Stimulated activated CD8-positive, alpha-beta memory T cell treated with anti-CD3 and anti-CD28 coated beads, Interleukin-2, amount 100 ng/mL, for 1 hour (primary cell): ENCODE measurements at regions not wholly inside any gene's neighbourhood (a gene's known extent, or its start where the extent isn't known, plus 50 kb on each side); places are given as distances from the start of the nearest gene placed in this dataset.
"Not testable (repeated sequence)": the region's sequence is repeated elsewhere in the genome, so short reads cannot be mapped to it uniquely, and the experiment has no call there.

ENCODE experiments used
- DNase-seq, 2 donors: peaks; one replicate each; pipeline ENCODE4 v3.0.0-alpha.2; 2020; ENCODE audit warnings: low read depth in 2 of 2

DNA sequence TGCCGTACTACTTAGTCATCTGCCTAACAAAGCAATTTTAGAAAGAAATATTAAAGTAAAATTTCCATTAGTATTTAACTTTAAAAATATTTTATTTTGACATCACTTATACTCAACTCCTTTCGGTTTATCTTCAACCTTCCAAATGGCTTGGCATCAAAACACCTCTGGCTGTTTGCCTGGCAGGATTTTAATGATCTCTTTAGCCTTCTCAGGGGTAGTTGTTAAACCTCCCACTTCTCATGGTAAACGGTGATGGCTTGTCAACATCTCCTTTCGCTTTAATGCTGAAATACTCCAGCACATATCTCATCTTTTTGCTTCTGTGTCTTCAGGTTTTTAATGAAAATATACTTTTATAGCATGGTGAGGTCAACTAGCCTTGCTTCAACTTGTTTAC lies 747.1 kb downstream of the CETN3 start:
- DNase-seq: no peak

DNA sequence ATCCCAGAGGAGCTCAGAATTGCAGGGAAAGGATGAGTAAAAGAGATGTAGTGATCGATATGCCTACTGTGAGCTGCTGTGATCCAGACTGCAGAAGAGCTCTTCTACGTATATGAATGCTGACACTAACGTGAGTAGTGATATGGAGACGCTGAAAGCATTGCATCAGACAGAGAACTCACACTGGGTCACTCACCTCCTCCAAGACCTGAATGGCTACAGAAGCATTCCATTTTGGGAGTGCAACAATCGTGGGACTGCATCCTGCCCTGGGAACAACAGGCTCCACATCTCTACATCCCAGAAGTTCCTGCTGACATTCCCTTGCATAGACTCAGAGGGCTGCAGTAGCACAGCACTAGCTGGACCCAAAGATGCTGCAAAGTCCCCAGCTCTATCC lies 755.9 kb upstream of the MEF2C start:
- no peak for DNase-seq

DNA sequence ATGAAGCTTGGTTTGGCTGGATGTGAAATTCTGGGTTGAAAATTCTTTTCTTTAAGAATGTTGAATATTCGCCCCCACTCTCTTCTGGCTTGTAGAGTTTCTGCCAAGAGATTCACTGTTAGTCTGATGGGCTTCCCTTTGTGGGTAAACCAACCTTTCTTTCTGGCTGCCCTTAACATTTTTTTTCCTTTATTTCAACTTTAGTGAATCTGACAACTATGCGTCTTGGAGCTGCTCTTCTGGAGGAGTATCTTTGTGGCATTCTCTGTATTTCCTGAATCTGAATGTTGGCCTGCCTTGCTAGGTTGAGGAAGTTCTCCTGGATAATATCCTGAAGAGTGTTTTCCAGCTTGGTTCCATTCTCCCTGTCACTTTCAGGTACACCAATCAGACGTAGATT lies 751.2 kb upstream of the MEF2C start:
- not testable (repeated sequence) for DNase-seq

DNA sequence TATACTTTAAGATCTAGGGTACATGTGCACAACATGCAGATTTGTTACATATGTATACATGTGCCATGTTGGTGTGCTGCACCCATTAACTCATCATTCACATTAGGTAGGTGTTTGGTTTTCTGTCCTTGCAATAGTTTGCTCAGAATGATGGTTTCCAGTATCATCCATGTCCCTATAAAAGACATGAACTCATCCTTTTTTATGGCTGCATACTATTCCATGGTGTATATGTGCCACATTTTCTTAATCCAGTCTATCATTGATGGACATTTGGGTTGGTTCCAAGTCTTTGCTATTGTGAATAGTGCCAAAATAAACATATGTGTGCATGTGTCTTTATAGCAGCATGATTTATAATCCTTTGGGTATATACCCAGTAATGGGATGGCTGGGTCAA lies 747.1 kb upstream of the MEF2C start:
- DNase-seq: not testable (repeated sequence)

DNA sequence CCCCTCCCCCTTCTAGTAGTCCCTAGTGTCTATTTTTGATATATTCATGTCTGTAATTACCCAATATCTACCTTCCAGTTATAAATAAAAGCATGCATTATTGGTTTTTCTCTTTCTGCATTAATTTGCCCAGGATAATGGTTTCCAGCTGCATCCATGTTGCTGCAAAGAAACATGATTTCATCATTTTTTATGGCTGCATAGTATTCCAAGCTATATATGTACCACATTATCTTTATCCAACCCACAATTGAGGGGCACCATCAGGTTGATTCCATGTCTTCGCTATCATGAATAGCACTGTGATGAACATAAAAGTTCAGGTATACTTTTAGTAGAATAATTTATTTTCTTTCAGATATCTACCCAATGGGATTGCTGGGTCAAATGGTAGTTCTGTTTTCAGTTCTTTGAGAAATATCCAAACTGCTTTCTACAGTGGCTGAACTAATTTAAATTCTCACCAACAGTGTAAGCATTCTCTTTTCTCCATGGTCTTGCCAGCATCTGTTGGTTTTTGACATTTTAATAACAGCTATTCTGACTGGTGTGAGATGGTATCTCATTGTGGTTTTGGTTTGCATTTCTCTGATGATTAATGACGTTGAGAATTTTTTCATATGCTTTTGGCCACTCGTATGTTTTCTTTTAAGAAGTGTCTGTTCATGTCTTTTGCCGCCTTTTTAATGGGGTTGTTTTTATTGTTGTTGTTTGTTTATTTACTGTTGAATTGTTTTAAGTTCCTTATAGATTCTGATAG lies 746.1 kb upstream of the MEF2C start:
- no peak for DNase-seq

DNA sequence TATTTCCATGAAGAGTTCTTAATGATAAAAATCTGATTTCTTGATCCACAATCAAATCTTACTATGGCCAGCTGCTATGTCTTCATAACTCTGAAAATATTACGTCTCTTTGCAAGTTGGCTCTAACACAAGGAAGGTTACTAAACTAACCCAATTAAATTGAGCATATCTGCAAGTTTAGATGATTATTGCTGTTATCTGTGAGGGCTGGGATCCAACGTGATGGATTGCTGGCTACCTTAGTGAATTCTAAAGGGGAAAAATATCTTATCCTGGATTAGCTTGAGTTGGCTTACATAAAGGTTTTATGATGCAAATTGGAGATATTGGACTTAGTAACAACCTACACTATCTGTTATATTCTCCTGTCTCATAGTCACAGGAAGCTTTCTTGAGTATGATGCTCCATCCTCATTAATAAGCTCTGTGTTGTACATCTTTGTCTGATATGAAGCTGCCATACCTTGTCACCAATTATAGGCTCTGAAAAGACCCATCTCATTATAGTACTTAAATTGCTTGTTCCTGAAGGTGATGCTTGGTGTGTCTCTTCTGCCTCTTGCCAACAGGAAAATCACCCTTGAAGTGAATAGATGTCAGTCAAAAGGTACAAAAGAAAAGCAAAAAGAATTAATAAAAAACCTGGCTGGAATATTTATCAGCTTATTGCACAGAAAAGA lies 733.0 kb upstream of the MEF2C start:
- no peak for DNase-seq

DNA sequence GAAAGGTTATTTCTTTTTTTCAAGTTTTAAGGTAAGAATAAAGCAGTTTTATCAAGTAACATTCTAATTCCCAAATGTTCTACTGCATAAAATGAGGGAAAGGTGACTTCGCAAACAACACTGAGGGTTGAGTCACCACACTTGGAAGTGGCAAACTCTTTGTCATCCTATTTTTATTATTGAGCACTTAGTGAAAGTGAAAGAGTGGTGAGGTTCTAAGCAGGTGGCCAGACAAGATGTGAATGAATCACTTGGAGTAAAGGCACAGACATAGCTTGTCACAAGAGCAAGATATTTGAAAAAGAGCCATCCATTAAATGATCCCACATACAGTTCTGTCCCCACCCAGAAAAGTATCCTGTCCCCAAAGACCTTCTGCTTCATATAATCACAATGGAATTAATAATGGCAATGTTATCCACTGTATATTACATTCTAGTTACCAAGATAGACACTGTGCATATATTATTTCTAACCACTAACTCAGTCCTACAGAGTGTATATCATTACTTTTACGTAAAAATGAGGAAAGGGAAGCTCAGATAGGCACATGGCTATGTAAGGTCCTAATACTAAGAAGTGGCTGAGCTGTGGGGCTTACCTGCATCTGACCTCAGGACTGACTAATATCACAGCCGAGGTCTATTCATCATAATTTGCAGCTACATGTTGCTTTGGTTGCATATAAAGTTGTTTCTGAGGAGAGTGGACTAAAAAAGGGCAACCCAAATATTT lies 730.4 kb upstream of the MEF2C start:
- DNase-seq: no peak

DNA sequence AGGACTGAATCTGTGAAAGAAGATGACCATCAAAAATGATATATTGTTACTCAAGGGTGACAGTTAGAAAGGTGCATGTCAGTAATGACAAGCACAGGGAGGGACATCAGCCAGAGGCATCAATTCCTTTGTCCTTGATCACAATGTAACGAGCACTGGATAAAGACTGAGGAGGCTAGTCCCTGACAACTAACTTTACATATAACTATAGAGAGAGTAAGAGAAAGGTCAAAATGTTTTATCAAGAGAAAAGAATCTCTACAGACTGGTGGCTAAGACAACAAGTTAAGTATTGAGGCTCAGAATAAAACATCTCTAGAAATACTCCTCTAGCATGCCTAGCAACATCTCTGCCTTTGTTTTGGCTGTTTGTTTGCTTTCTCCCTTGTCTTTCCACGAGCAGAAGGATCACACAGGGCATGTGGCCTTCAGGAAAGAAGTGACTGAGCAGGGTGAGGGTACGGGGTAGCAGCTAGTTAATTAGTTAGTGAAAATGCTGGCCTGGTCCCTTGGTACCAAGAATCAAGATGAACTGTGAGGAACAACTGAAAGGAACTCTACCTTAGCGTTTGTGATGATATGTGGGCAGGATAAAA lies 724.1 kb upstream of the MEF2C start:
- no peak for DNase-seq

DNA sequence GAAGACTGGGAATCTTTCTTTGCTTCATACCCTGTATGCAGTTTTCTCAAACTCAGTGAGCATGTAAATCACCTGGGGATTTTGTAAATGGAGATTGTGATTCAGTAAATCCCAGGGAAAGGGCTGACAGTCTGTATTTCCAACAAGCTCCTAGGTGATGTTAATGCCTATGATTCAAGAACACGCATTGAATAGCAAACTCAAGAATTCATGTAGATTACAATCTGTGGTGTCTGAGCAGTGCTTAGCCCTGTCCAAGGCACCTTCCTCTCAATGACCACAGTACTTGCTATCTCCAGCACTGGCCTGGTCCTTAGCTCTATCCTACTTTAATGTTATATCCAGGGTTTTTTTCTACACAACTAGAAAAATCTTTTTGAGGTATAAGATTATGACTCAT lies 721.4 kb upstream of the MEF2C start:
- no peak for DNase-seq

DNA sequence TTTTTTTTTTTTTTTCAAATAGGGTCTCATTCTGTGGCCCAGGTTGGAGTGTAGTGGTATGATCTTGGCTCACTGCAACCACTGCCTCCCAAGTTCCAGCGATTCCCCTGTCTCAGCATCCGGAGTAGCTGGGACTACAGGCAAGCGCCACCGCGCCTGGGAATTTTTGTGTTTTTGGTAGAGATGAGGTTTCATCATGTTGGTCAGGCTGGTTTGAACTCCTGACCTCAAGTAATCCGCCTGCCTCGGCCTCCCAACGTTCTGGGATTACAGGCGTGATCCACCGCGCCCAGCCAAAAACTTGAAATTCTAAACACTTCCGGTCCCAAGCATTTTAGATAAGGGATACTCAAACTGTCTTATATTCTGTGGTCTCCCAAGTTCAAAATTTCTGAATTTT lies 718.9 kb upstream of the MEF2C start:
- no peak for DNase-seq

DNA sequence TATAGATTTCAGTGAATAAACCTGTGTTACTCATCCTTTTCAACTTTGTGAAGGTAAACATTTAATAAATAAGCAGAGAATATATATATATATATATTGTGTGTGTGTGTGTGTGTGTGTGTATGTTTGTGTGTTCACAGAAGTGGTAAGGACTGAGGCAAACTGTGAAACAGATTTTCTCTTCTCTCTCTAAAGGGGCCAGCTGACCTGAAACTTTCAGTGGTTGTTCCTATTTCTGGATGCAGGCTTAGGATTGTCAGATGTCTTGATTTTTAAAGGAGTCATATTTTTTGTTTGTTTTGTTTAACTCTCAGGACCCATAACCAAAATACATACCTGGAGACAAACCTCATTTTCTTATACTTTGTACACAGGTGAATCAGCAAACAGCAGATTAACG lies 714.9 kb upstream of the MEF2C start:
- DNase-seq: no peak

DNA sequence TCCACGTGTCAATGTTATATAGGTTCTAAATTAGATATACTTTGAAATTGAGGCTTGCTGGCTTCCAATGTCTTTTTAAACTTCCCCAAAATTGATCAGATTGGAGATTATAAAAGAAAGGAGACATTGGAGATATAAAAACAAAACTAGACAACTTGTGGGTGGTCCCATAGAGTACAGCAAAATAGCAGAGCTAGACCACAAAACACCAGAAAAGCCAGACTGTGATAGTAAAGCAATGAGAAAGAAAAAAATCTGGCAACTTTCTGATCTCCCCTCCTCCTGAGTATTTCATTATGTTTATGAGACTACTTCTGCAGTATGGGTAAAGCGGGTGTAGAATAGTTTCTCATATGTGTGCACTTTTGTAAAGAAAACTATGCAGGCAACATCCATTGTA lies 713.8 kb upstream of the MEF2C start:
- DNase-seq: no peak

DNA sequence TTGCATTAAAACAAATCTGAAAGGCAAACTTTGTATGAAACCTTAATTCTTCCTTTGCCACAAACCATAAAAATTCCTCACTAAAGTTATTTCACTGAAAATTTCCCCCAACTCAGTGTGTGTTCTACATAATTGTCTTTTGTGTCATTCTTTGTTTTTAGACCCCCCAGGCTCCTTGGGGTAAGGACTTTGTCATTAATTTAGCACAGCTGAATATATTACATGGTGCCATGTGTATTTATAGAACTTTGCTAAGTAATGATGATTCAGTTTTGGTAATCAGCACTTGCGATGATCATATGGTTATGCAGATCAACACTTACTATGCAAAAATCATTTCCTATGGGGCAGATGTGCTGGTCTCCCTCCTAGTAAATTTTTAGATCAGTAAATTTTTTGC lies 712.1 kb upstream of the MEF2C start:
- DNase-seq: no peak

DNA sequence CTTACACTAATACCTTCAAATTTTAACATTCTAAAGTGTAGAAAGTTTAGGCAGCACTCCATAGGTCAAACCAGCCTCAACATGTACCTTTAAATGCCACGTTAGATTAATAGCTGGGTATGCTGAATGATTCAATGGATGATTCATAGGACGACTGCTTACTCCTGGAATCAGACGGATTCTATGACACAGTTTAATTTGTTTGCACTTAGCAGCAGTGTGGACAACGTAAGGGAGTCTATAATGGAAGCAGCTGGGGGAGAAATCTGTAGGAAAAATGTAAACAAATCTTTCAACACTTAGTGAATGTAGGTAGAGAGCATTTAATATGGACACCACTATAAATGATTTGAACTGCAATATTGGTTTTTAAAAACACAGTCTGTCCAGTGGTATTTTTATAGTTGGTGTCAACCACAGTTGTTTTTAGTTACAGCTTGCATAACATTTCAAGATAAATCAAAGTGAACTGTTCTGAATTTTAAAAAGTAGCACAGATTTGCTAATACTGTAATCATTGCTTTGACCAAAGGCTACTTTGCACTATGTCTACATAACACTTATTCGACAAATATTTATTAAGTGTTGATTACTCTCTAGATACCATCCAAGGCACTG lies 701.5 kb upstream of the MEF2C start:
- no peak for DNase-seq

DNA sequence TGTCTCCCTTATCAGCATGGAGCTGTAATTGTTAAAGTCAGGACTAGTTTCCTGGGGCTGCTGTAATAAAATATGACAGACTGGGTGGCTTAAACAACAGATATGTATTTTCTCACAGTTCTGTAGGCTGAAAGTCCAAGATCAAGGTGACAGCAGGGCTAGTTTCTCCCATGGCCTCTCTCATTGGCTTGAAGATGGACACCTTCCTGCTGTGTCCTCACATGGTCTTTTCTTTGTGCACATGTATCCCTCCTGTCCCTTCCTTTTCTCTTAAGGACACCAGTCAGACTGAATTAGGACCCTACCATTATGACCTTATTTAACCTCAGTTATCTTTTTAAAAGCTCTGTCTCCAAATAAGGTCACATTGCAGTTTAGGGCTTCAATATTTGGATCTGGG lies 700.5 kb upstream of the MEF2C start:
- no peak for DNase-seq

DNA sequence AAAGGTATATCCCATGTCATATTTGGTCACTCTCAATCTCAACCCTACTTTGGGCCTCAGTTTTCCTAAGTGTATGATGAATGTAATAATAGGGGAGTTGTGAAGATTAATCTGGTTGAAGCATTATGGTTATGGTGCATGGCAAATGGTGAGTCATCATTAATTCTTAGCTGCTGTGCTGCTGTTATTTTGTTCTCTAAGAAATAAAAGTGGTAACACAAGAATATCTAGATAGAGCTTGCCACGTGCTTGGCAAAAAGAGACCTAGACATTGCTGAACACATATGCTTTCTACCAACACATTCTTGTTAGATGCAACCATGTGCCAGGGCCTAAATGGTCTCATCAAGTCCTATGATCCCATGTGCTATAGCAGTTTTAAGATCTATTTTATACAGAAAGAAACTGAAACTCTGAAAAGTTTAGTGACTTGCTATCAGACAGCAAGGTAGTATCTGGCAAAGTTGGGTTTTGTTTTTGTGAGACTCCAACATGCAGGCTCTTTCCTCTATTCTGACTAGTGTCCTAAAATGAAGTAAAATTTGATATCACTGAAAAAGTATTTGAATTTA lies 699.9 kb upstream of the MEF2C start:
- no peak for DNase-seq

DNA sequence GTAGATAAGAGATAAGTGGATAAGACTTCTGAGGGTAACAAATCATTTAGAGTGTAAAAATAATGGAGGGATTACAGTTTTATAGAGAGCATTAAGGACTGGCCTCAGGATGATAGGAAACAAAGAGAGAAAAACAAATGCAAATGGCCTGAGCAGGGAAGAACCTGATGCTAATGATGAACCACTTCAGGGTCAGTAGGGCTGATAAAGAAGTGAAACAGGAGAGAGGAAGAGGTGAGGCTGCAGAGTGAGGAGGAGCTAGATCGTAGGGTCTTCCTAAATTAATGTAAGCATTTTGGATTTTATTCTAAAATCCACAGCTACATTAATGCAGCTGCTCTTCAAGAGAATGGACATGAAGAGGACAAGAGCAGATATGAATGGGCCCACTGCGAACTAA lies 698.0 kb upstream of the MEF2C start:
- DNase-seq: no peak

DNA sequence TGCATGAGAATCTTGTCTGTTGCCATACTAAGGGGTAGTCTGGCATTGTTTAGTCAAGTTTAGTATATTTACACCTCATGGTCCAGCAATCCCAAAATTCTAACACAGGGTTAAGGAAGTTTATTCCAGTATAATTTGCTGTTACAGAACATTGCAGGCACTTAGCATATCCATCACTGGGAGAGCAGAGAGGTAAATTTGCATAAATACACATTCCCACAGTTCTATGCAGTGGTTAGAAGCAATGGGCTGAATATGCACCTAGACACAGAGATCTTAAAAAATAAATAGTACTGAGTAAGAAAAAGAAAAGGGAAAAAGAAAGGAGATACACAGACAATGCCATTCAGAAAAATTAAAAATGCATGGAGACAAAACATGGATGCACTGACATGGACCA lies 692.3 kb upstream of the MEF2C start:
- no peak for DNase-seq

DNA sequence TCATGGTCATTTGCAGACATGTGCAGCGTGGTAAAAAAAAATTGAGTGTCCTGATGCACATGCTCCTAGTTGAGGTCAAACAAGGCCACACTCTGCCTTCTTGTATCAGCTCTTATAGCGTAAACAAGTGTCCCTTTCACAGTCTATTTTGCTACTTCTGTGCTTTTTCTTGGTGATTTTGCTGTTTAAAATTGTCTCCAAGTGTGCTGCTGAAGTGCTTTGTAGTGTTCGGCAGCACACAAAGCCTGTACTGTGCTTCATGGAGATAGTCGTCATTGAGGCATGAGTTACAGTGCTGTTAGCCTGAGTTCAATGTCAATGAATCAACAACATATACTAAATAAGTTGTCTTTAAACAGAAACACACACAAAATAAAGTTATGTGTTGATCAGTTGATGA lies 690.4 kb upstream of the MEF2C start:
- DNase-seq: no peak

DNA sequence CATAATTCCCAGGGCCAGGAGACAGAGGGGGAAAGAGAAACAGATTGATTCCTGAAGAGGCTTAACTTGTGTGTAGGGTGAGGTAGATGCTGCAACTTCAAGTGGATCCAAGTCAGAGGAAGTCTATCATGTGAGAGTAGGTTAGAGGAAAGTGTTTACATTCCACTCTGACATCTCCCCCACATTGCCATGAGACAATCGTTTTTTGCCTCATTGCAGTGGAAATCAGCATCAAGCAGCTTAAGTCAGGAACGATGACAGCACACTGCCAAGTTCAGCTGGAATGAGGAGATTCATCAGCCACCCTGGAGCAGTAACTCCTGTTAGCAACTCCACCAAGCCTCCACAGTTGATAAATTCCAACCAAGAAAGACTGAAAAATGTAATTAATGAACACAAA lies 689.7 kb upstream of the MEF2C start:
- no peak for DNase-seq

DNA sequence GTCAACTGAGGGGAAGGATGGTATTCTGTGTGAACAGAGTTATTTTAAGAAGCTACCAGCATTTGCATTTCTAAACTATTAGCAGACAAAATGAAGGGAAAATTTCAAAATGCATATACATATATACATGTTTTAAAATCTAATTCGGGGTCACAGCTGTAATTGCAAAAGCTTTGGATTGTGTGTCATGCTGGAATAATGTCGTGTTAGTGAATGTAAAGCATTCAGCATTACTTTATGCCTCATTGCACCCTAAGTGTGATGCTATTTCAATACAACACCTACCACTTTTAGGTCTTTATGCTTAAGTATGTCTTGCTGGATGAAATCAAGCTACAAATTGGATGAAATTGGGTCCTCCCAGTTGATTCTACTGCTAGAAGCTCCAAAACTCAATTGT lies 687.6 kb upstream of the MEF2C start:
- no peak for DNase-seq

DNA sequence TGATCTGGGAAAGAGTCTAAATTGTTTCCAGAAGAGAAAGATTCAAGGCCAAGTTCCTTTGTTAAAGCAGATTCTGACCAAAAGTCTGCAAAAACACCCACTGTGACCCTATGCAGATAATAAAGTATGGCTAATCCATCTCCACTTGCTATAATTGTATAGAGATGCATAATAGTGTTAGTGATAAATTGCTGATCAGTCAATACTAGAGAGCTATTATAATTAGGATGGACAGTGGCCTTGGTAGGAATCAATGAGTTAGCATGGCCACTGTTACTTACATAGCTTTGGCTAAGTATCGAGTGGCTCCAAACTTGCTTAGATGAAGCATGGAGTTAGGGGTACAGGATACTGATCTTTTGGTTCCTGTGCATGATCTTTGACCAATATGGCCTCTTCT lies 683.4 kb upstream of the MEF2C start:
- no peak for DNase-seq
